Activated CD8-positive, alpha-beta memory T cell treated with anti-CD3 and anti-CD28 coated beads, Interleukin-2, amount 10 ng/mL, durations not matched to agents 7 days and 5 days (primary cell): ENCODE measurements at regions not wholly inside any gene's neighbourhood (a gene's known extent, or its start where the extent isn't known, plus 50 kb on each side); places are given as distances from the start of the nearest gene placed in this dataset.

Source experiments
- ATAC-seq: fragments of 150-1000 bp; cut with Tn5 transposase; one replicate; pipeline ENCODE4 v1.10.0; 2021; ENCODE audit warnings: moderate library complexity
- CTCF ChIA-PET: fragments of 350-600 bp; sonication (Branson Sonifier 250); formaldehyde crosslinking; loops from one replicate; lab custom pipeline; 2021; ENCODE audit warnings: antibody characterized with exemption; lab: Charles Lee
- DNase-seq: peaks from one replicate; pipeline ENCODE4 v3.0.0-alpha.2; 2020
- H3K27ac Mint-ChIP-seq: one replicate; pipeline ENCODE4 v1.8.0; 2021; ENCODE audit warnings: mild to moderate bottlenecking, mixed read lengths
- H3K27me3 Mint-ChIP-seq: one replicate; pipeline ENCODE4 v1.8.0; 2021; ENCODE audit warnings: mixed read lengths
- H3K36me3 Mint-ChIP-seq: one replicate; pipeline ENCODE4 v1.8.0; 2021; ENCODE audit warnings: mild to moderate bottlenecking, mixed read lengths
- H3K4me1 Mint-ChIP-seq: one replicate; pipeline ENCODE4 v1.8.0; 2021; ENCODE audit warnings: mixed read lengths
- H3K4me3 Mint-ChIP-seq: one replicate; pipeline ENCODE4 v1.8.0; 2021; ENCODE audit warnings: mild to moderate bottlenecking, moderate library complexity, mixed read lengths
- H3K9me3 Mint-ChIP-seq: one replicate; pipeline ENCODE4 v1.8.0; 2022; ENCODE audit warnings: low read depth, mixed read lengths

GRCh38 chr21:26227130-26227529, 56.6 kb upstream of the APP start:
- Mint-ChIP-seq H3K9me3 (no peaks in the 10 kb centered on the region), H3K36me3 (no peaks in the 10 kb centered on the region), H3K27ac (no peak overlapping the region), H3K4me1 (no peaks in the 10 kb centered on the region), H3K4me3 (no peak overlapping the region), H3K27me3 (no peaks in the 10 kb centered on the region)
- CTCF ChIA-PET = interaction anchor here (0.6 kb wide), 1 partner anchor 1281 kb away, joined by 6 read pairs; no protein-coding TSS in a partner anchor
- ATAC-seq (no peak), DNase-seq (no peak)

GRCh38 chr21:26226724-26227123, 56.2 kb upstream of the APP start:
- Mint-ChIP-seq H3K9me3 (no peaks in the 10 kb centered on the region), H3K36me3 (no peaks in the 10 kb centered on the region), H3K27me3 (no peaks in the 10 kb centered on the region), H3K4me3 (no peak overlapping the region), H3K4me1 (no peaks in the 10 kb centered on the region), H3K27ac (no peak overlapping the region)
- CTCF ChIA-PET = interaction anchor here (0.6 kb wide), 1 partner anchor 1280 kb away, joined by 6 read pairs; no protein-coding TSS in a partner anchor
- DNase-seq (no peak), ATAC-seq (no peak)

GRCh38 chr21:26225046-26225445, 54.5 kb upstream of the APP start:
- CTCF ChIA-PET = no interaction called here
- H3K4me3 Mint-ChIP-seq = no peak overlapping the region
- no peak for DNase-seq
- H3K4me1 Mint-ChIP-seq = no peaks in the 10 kb centered on the region
- no peak for ATAC-seq
- H3K9me3 Mint-ChIP-seq = no peaks in the 10 kb centered on the region
- no peak overlapping the region for H3K27ac Mint-ChIP-seq
- H3K27me3 Mint-ChIP-seq = no peaks in the 10 kb centered on the region
- no peaks in the 10 kb centered on the region for H3K36me3 Mint-ChIP-seq

GRCh38 chr21:26224366-26224765, 53.8 kb upstream of the APP start:
- no peak for ATAC-seq
- no peaks in the 10 kb centered on the region for H3K4me1 Mint-ChIP-seq
- H3K36me3 Mint-ChIP-seq = no peaks in the 10 kb centered on the region
- CTCF ChIA-PET = no interaction called here
- no peak overlapping the region for H3K4me3 Mint-ChIP-seq
- no peak for DNase-seq
- H3K27ac Mint-ChIP-seq = no peak overlapping the region
- no peaks in the 10 kb centered on the region for H3K27me3 Mint-ChIP-seq
- H3K9me3 Mint-ChIP-seq = no peaks in the 10 kb centered on the region
